Transverse colon (tissue), 4 donors: ENCODE measurements at regions not wholly inside any gene's neighbourhood (a gene's known extent, or its start where the extent isn't known, plus 50 kb on each side); places are given as distances from the start of the nearest gene placed in this dataset.

Experiments
- CTCF ChIP-seq, 5 experiments: fragments of 200-600 bp in 3 of 5; fragments of 450-650 bp in 2 of 5; sonication (generic) in 3 of 5; IDR thresholded peaks; 1 replicate in 2 of 5; 2 replicates in 3 of 5; pipeline ENCODE4 v1.5.1; 2016 to 2017; ENCODE audit warnings: antibody characterized with exemption in 5 of 5, inconsistent platforms in 3 of 5, mild to moderate bottlenecking in 2 of 5, moderate library complexity in 1 of 5
- EP300 ChIP-seq: sonication (generic); formaldehyde crosslinking; IDR thresholded peaks from one replicate; pipeline ENCODE4 v1.6.1; 2017; ENCODE audit warnings: antibody characterized with exemption, low read depth
- POLR2A ChIP-seq: fragments of 450-650 bp; IDR thresholded peaks from one replicate; pipeline ENCODE4 v1.6.1; 2016; ENCODE audit warnings: antibody characterized with exemption, mild to moderate bottlenecking, moderate library complexity
- POLR2AphosphoS5 ChIP-seq, 3 donors: sonication (generic); formaldehyde crosslinking; IDR thresholded peaks; one replicate each; pipeline ENCODE4 v1.6.1; 2016; ENCODE audit warnings: antibody characterized with exemption in 3 of 3

- TF ChIP-seq CTCF (IDR thresholded peaks at IDR 0.05) (no peak), POLR2A (no peak), POLR2AphosphoS5 (IDR thresholded peaks at IDR 0.05) (no peak), EP300 (no peak)
Measured at GRCh38 chrX:36916941-36917340, 91.2 kb upstream of the FAM47C start.
